BLaER1 treated with 17β-estradiol and CSF1 and Interleukin-3, amounts not matched to agents 10 nM and 100 nM (cell line): ENCODE measurements at regions not wholly inside any gene's neighbourhood (a gene's known extent, or its start where the extent isn't known, plus 50 kb on each side); places are given as distances from the start of the nearest gene placed in this dataset.

Source experiments
- H3K27ac ChIP-seq, 11 experiments: shearing (Covaris generic); formaldehyde crosslinking; 2 replicates each; pipeline ENCODE4 v1.8.1; 2022
- H3K27me3 ChIP-seq, 11 experiments: shearing (Covaris generic); formaldehyde crosslinking; 2 replicates each; pipeline ENCODE4 v1.8.1; 2022
- H3K36me3 ChIP-seq, 11 experiments: shearing (Covaris generic); formaldehyde crosslinking; 2 replicates each; pipeline ENCODE4 v1.8.1; 2022
- H3K4me1 ChIP-seq, 10 experiments: shearing (Covaris generic); formaldehyde crosslinking; 2 replicates each; pipeline ENCODE4 v1.8.1; 2022
- H3K4me2 ChIP-seq, 11 experiments: shearing (Covaris generic); formaldehyde crosslinking; 2 replicates each; pipeline ENCODE4 v1.8.1; 2022
- H3K4me3 ChIP-seq, 10 experiments: shearing (Covaris generic); formaldehyde crosslinking; 2 replicates each; pipeline ENCODE4 v1.8.1; 2022
- H3K9ac ChIP-seq, 11 experiments: shearing (Covaris generic); formaldehyde crosslinking; 2 replicates each; pipeline ENCODE4 v1.8.1; 2022
- H3K9me3 ChIP-seq, 11 experiments: shearing (Covaris generic); formaldehyde crosslinking; replicated peaks in 1 of 11; 2 replicates each; pipeline ENCODE4 v1.8.1; 2022
- H4K20me1 ChIP-seq, 11 experiments: shearing (Covaris generic); formaldehyde crosslinking; 2 replicates each; pipeline ENCODE4 v1.8.1; 2022
- Cebpa-rat ChIP-seq, 11 experiments: shearing (Covaris generic); IDR thresholded peaks; 2 replicates each; pipeline ENCODE4 v1.8.1; 2022

DNA sequence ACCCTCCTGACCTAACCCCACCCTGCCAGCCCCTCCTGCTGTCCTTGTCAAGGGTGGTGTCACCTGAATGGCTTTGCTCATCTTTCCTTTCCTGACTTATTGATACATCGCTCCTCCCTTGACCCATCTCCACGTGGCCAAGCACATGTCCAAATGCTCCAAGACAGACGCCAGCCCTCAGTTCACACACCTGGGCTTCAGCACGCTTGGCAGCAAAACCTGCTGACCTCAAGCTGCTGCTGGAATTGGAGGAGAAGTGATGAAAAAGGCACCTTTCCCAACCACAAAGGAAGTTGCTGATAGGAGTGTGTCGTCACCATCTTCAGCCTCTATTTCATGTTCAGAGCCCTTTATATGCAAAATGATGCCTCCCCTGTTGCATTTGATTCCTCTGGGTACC is 141.3 kb downstream of the TLE3 start:
- H3K4me1 ChIP-seq: no peaks in the 10 kb centered on the region
- H3K4me2 ChIP-seq: no peak overlapping the region
- no peaks in the 10 kb centered on the region for H3K9me3 ChIP-seq
- no peak overlapping the region for H3K4me3 ChIP-seq
- no peaks in the 10 kb centered on the region for H3K27me3 ChIP-seq
- no peak for TF ChIP-seq Cebpa-rat (IDR thresholded peaks at IDR 0.05)
- no peak overlapping the region for H3K9ac ChIP-seq
- no peak overlapping the region for H3K27ac ChIP-seq
- H4K20me1 ChIP-seq: no peaks in the 10 kb centered on the region; a peak in 1 of 22 replicates
- no peaks in the 10 kb centered on the region for H3K36me3 ChIP-seq

DNA sequence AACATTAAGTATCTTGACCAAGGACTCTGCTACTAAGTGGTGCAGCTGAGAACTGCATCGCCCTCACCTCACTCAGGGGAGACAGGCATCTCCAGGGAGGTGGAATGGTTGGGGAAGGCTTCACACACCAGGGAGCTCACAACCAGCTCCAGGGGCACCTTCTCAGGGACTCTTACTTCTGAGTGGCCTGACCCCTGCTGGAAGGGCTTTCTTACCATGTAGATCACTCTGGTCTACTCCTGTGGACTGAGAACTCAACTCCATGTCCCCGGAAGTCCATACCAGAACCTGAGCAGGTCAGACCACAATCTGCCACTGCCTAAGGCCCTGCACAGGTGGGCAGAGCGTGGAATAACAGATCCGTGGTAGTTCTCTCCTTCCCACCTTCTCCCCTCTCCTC is 140.5 kb downstream of the TLE3 start:
- H3K9me3 ChIP-seq: no peaks in the 10 kb centered on the region
- no peaks in the 10 kb centered on the region; a peak in 1 of 22 replicates for H4K20me1 ChIP-seq
- H3K9ac ChIP-seq: no peak overlapping the region
- no peak for TF ChIP-seq Cebpa-rat (IDR thresholded peaks at IDR 0.05)
- no peak overlapping the region for H3K4me3 ChIP-seq
- H3K4me2 ChIP-seq: no peak overlapping the region
- no peak overlapping the region for H3K27ac ChIP-seq
- H3K4me1 ChIP-seq: no peaks in the 10 kb centered on the region
- no peaks in the 10 kb centered on the region for H3K27me3 ChIP-seq
- no peaks in the 10 kb centered on the region for H3K36me3 ChIP-seq

DNA sequence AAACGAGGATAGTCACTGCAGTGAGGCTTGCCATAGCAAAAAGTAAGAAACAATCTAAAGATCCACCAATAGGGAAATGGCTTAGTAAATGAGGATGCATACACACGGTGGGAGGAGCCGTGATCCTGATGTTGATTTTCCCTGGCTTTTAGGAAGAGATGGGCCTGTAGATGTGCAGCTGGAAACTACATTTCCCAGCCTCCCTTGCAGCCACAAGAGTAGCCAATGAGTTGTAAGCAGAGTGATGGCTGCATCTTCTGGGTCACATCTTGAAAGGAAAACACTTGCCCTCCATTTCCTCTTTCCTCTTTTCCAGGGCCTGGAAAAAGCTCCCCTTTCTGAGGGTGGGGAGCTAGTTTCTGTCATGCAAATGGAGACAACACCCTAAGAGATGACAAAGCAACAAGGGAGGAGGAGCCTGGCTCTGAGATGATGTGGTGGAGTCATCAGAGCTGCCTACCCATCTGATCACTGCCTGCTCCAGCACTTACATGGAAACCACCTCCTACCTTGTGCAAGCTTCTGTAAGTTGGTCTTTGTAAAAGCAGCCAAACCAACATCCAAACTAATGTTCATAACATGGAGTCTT is 139.1 kb downstream of the TLE3 start:
- Histone ChIP-seq H4K20me1 (no peaks in the 10 kb centered on the region; a peak in 1 of 22 replicates), H3K27me3 (no peaks in the 10 kb centered on the region), H3K4me2 (no peak overlapping the region), H3K9ac (no peak overlapping the region), H3K9me3 (no peaks in the 10 kb centered on the region), H3K4me1 (no peaks in the 10 kb centered on the region), H3K27ac (no peak overlapping the region), H3K4me3 (no peak overlapping the region), H3K36me3 (no peaks in the 10 kb centered on the region)
- no peak for TF ChIP-seq Cebpa-rat (IDR thresholded peaks at IDR 0.05)

DNA sequence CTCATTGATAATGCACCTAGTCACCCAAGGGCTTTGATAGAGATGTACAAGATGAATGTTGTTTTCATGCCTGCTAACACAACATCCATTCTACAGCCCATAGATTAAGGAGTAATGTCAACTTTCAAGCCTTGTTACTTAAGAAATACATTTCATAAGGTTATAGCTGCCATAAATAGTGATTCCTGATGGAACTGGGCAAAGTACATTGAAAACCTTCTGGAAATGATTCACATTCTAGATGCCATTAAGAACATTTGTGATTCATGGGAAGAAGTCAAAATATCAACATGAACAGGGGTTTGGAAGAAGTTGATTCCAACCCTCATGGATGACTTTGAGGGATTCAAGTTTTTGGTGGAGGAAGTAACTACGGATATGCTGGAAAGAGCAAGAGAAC is 135.2 kb downstream of the TLE3 start:
- H3K9ac ChIP-seq: no peak overlapping the region
- no peaks in the 10 kb centered on the region for H3K9me3 ChIP-seq
- no peak overlapping the region for H3K4me2 ChIP-seq
- H3K4me1 ChIP-seq: no peaks in the 10 kb centered on the region
- H3K4me3 ChIP-seq: no peak overlapping the region
- no peak for TF ChIP-seq Cebpa-rat (IDR thresholded peaks at IDR 0.05)
- H3K36me3 ChIP-seq: no peaks in the 10 kb centered on the region
- H4K20me1 ChIP-seq: no peaks in the 10 kb centered on the region; a peak in 1 of 22 replicates
- no peak overlapping the region for H3K27ac ChIP-seq
- H3K27me3 ChIP-seq: no peaks in the 10 kb centered on the region

DNA sequence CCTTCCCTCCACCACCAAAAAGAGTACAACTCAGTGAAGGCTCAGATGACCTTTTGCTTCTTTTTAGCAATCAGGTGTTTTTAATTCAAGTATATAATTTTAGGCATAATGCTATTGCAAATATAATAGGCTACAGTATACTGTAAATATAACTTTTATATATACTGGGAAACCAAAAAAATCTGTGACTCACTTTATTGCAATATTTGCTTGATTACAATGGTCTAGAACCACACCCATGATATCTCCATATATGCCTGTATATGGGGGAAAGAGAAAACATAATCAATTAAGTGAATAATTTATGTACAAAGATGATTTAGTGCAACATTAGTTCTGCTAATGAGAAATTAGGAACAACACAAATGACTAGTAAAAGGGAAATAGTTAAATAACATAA is 134.3 kb downstream of the TLE3 start:
- Histone ChIP-seq H3K9ac (no peak overlapping the region), H3K4me3 (no peak overlapping the region), H3K27me3 (no peaks in the 10 kb centered on the region), H3K4me2 (no peak overlapping the region), H4K20me1 (no peaks in the 10 kb centered on the region; a peak in 1 of 22 replicates), H3K9me3 (no peaks in the 10 kb centered on the region), H3K27ac (no peak overlapping the region), H3K36me3 (no peaks in the 10 kb centered on the region), H3K4me1 (no peaks in the 10 kb centered on the region)
- no peak for TF ChIP-seq Cebpa-rat (IDR thresholded peaks at IDR 0.05)

DNA sequence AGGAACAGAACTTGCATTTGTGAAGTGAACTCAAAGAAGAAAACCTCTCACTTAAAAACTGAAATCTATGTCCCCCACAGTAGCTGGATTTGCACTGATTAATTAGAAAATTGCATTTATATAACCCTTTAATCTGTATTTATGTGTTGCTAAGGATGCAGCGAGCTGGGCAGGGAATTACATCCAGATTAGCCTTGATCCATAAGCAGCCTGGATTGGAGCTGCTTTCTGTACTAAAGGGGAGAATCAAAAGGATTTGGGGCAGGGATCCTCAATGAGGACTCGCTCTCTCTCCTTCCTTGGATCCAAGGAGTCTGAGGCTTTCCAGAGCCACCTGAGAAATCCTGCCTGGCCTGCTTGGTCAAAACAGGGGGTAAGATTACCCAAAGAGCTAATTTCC is 125.9 kb downstream of the TLE3 start:
- no peak overlapping the region for H3K4me3 ChIP-seq
- H3K9ac ChIP-seq: no peak overlapping the region
- no peak for TF ChIP-seq Cebpa-rat (IDR thresholded peaks at IDR 0.05)
- no peak overlapping the region for H3K27ac ChIP-seq
- H4K20me1 ChIP-seq: peaks cover 0 to 24% (median 0%) of the 10 kb centered on the region in 11 experiments; a peak in 9 of 22 replicates
- no peaks in the 10 kb centered on the region for H3K9me3 ChIP-seq
- H3K4me1 ChIP-seq: no peaks in the 10 kb centered on the region
- no peaks in the 10 kb centered on the region for H3K36me3 ChIP-seq
- H3K27me3 ChIP-seq: peaks cover 0 to 6% (median 0%) of the 10 kb centered on the region in 11 experiments; a peak in 1 of 22 replicates
- H3K4me2 ChIP-seq: no peak overlapping the region

DNA sequence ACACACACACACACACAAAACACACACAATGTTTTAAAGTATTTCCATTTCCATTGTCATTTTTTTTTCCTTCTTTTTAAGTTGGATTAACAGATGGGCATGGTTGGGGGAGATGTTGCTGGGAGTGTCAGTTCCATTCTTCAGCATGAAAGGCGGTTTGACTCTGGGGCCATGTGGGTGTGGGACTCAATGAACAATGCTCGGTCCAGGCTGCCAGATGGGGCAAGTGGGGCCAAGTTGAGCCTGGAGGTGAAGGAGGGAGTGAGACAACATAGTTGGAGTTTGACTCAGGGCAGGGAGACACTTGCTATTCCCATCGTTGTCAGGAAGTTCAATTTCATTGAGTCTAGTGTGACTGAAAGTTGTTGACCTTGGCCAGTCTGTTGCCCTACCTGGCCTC is 125.3 kb downstream of the TLE3 start:
- Histone ChIP-seq H4K20me1 (peaks cover 0 to 24% (median 0%) of the 10 kb centered on the region in 11 experiments; a peak in 9 of 22 replicates), H3K36me3 (no peaks in the 10 kb centered on the region)
- no peak for TF ChIP-seq Cebpa-rat (IDR thresholded peaks at IDR 0.05)

DNA sequence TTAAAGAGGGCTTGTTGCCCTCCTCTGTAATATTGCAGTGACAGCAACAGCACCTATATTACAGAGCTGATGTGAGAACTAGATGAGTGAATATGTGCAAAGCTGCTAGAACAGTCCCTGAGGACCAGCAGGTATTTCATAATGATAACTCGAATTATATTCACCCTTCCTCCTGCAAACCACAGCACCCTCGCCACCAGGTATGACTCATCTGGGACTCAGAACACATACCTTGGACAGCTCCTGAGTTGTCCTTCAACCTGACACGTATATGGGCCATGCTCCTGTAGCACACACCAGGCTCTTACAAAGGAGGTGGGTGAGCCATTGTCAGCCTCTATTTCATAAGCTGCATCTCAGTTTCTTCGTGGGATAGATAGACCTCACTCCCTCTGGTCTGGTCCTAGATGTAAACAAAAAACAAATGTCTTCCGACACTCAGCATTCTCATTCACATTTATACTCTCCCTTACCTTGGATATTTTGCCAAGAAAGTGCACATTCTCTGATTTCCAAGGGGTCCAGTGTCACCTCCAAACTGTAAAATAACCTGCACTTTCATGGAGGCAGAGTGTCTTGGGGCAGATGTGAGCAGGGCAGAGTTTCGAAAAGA is 124.5 kb downstream of the TLE3 start:
- Histone ChIP-seq H3K36me3 (no peaks in the 10 kb centered on the region), H3K4me1 (no peaks in the 10 kb centered on the region), H3K4me3 (no peak overlapping the region), H3K27ac (no peak overlapping the region), H3K9me3 (no peaks in the 10 kb centered on the region), H3K27me3 (peaks cover 0 to 6% (median 0%) of the 10 kb centered on the region in 11 experiments; a peak in 1 of 22 replicates), H4K20me1 (peaks cover 0 to 24% (median 0%) of the 10 kb centered on the region in 11 experiments; a peak in 9 of 22 replicates), H3K4me2 (no peak overlapping the region), H3K9ac (no peak overlapping the region)
- TF ChIP-seq Cebpa-rat (IDR thresholded peaks at IDR 0.05): no peak

More for the DNA sequence above, 125.3 kb downstream of the TLE3 start:
- no peak overlapping the region for H3K27ac ChIP-seq
- no peaks in the 10 kb centered on the region for H3K4me1 ChIP-seq
- H3K4me2 ChIP-seq: no peak overlapping the region
- H3K4me3 ChIP-seq: no peak overlapping the region
- H3K27me3 ChIP-seq: peaks cover 0 to 6% (median 0%) of the 10 kb centered on the region in 11 experiments; a peak in 1 of 22 replicates
- H3K9me3 ChIP-seq: no peaks in the 10 kb centered on the region
- no peak overlapping the region for H3K9ac ChIP-seq

DNA sequence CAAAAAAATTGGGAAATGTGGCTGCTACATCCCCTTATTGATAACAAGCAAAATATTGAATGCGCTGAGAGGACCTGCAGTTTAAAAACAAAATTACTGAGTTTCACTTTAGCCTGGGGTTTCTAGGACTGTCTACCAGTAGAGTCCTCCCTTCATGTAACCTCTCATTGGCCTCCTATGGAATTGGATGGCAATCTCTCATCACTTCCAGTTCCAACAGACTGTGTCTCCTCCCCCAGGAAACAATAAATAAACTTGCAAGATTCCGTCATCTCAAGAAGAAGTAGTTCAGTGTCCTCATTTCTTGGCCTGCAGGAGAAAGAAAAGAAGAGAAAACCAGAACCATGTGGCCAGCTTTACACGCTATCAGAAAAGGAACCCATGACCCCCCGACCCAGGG is 123.8 kb downstream of the TLE3 start:
- no peak overlapping the region for H3K4me2 ChIP-seq
- H3K36me3 ChIP-seq: no peaks in the 10 kb centered on the region
- H3K9ac ChIP-seq: no peak overlapping the region
- no peak overlapping the region for H3K4me3 ChIP-seq
- H3K4me1 ChIP-seq: peaks cover 0 to 6% (median 5%) of the 10 kb centered on the region in 10 experiments; a peak in 17 of 20 replicates
- H3K9me3 ChIP-seq: no peaks in the 10 kb centered on the region
- peaks cover 0 to 6% (median 0%) of the 10 kb centered on the region in 11 experiments; a peak in 1 of 22 replicates for H3K27me3 ChIP-seq
- H4K20me1 ChIP-seq: peaks cover 0 to 24% (median 0%) of the 10 kb centered on the region in 11 experiments; a peak in 10 of 22 replicates
- no peak for TF ChIP-seq Cebpa-rat (IDR thresholded peaks at IDR 0.05)
- H3K27ac ChIP-seq: no peak overlapping the region

DNA sequence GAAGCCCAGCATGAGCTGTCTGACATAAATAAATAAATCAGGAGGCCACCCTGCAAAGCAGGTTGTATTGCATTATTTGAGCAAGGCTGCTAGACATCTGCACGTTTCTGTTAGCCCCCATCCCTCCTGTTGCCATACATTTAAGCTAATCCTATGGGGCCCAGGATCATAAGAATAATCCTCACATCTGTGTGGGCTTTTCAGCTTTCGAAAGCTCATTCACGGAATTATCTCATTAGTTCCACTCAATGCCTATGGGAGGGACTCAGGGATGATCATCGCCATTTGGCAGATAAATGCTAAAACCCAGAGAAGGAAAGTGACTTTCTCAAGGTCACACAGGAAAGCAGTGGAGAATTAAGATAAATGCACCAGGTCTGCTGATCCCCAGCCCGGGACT is 123.4 kb downstream of the TLE3 start:
- H3K9ac ChIP-seq: no peak overlapping the region
- no peaks in the 10 kb centered on the region for H3K36me3 ChIP-seq
- no peak for TF ChIP-seq Cebpa-rat (IDR thresholded peaks at IDR 0.05)
- H3K27ac ChIP-seq: no peak overlapping the region
- no peak overlapping the region for H3K4me3 ChIP-seq
- peaks cover 0 to 26% (median 0%) of the 10 kb centered on the region in 11 experiments; a peak in 10 of 22 replicates for H4K20me1 ChIP-seq
- peaks cover 4 to 10% (median 9%) of the 10 kb centered on the region in 10 experiments; a peak in 19 of 20 replicates for H3K4me1 ChIP-seq
- no peak overlapping the region for H3K4me2 ChIP-seq
- H3K9me3 ChIP-seq: no peaks in the 10 kb centered on the region
- peaks cover 0 to 6% (median 0%) of the 10 kb centered on the region in 11 experiments; a peak in 1 of 22 replicates for H3K27me3 ChIP-seq
